HG03565 (cell line): ENCODE measurements at regions not wholly inside any gene's neighbourhood (a gene's known extent, or its start where the extent isn't known, plus 50 kb on each side); places are given as distances from the start of the nearest gene placed in this dataset.
A peak's percentile ranks its signal among the peaks of the same experiment; 100 is the strongest.

Experiments used
- ATAC-seq: cut with Tn5 transposase; IDR thresholded peaks from one replicate; pipeline ENCODE4 v1.9.1; 2021; ENCODE audit warnings: mild to moderate bottlenecking, moderate library complexity; ENCODE audit not compliant: unreplicated experiment

DNA sequence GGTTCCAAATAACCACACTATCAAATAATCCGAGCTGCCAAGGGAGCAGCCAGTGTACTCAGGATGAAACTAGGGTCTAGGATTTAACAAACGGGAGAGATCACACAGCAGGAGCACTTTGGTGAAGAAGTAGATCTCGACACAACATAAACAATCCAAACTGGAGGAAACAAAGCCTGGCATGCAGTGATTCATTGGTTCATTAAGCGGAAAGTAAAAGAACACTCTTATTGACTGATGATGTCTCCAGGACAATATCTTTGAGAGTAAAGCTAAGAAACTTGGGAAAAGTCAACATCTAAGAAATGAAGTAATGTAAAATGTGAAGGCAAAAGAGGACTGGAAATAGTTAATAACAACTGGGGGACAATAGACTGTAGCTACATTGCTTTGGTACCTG lies 1478.3 kb upstream of the CDH9 start:
- ATAC-seq, result no peak

- ATAC-seq, result no peak
Observed at GRCh38 chr5:28512648-28513047, 1474.3 kb upstream of the CDH9 start.

DNA sequence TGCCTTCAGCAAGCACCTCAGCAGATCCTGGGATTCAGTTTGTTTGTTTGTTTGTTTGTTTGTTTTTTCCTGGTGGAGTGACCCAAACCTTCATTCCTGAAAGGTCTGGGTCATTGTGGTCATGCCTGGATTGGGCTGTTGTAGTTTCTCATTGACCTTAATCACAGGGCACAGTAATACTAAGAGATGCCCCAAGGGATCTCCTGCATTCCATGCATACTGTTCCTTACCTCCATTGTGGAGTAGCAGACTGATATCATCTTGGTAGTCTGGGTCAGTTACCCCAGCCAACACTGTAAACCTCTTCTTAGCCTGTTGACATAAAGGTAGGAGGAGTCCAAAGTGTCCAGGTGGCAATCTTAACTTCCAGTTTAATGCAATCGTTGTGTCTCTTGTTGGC lies 1466.7 kb upstream of the CDH9 start:
- ATAC-seq, result no peak

- ATAC-seq, result no peak
Observed at GRCh38 chr5:28500511-28500910, 1462.1 kb upstream of the CDH9 start.

DNA sequence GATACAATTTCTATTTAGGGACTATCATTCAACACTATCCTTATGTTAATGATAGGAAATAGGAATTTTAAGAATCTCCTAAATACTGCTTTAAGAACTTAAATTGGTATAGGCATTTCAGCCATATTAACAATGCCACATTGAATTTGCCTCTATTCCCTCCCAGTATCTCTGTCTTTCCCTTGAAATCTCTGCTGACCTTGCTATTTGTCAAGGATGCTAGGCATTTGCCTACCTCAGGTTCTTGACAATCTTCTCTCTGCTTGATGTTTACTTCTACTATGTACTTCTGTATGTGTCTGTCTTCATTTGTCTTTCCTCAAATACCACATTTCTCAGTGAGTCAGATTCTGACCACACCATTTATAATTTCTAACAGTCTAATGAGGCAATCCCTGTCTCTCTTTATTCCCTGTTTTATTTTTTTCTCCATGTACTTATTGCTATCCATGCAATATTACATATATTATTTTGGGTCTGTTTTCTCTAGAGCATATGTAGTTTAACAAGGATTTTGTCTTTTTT lies 1461.4 kb upstream of the CDH9 start:
- no peak for ATAC-seq

DNA sequence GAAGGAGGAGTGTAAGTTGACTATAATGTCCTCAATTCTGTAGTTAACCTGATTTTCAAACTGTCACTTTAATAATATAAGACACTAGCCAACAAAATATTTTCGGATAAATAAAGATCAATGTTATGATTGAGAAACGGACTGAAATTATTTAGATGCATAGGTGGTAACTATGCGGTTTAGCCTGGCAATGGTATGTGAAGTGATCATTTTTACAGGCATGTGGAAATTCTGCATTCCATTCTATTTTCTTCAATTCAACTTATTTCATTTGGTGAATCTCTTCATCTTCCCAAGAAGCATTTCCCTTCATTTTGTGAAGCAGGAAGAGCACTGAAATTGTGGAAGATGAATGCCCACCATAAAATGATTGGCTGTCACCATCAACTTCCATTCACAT lies 1457.5 kb upstream of the CDH9 start:
- ATAC-seq, result no peak

GRCh38 chr5:28493456-28493855 lies 1455.1 kb upstream of the CDH9 start:
- no peak for ATAC-seq

- no peak for ATAC-seq
Observed at GRCh38 chr5:28488752-28489151, 1450.4 kb upstream of the CDH9 start.

DNA sequence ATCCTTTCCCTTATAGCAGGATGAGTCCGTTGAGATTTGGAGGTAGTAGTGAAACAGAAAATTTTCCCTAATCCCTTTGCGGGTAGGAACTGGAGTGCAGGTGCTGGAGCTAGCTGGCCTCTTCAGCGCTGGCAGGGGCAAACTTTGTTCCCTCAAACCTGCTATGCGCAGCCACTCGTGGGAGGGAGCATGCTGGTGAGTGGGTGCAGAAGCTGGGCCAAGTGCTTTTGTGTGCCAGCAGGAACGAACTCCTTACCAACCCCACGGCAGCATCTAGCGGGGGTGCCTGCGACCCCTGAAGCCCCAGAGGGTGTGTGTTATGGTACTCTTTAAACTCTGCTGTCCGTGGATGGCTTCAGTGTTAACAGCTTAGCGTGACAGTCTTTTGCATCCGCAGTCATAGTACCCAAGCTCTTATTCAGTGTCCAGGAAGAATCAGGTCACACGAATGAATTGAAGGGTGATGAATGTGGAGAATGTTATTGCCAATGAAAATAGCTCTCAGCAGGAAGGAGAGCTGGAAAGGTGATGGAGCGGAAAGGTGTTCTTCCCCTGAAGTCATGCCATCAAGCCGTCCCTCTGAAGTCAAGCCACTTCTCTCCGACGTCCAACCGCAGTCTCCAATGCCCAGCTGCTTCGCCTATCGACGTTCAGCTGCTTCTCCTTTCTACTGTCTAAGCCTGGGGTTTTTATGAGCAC lies 1445.1 kb upstream of the CDH9 start:
- no peak for ATAC-seq

- ATAC-seq, result no peak
Observed at GRCh38 chr5:28473531-28474107, 1435.2 kb upstream of the CDH9 start.

DNA sequence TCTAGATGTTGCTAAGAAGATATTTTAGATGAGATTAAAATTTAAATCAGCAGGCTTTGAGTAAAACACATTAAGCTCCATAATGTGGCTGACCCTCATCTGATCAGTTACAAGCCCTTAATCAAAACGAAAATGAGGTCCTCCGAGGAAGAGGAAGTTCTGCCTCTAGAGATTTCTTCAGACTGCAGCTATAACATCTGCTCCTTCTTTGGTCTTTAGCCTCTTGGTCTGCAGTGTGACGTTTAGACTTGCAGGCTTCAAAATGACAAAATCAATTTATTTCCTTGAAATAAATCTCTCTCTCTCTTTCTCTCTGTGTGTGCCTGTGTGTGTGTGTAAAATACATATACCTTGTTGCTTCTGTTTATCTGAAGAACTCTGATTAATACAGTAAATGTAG lies 1429.8 kb upstream of the CDH9 start:
- ATAC-seq, result peak; percentile 73

DNA sequence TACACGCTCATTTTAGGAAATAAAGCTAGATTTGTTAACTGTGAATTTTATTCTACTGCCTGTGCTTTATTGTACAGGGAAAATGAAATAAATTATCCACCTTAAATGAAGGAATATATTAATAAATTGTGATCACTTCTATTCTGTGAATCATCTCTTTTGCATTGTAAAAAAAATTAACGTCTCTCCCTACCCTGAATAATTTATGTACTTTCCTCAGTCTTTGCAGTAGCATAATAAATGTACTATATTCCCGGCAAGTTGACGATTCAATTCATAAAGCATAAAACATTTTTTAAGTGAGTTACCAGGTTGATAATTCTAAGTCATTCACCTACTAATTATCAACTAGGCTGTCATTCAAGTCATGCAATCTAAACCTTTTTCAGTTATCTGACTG lies 1425.3 kb upstream of the CDH9 start:
- ATAC-seq, result no peak

DNA sequence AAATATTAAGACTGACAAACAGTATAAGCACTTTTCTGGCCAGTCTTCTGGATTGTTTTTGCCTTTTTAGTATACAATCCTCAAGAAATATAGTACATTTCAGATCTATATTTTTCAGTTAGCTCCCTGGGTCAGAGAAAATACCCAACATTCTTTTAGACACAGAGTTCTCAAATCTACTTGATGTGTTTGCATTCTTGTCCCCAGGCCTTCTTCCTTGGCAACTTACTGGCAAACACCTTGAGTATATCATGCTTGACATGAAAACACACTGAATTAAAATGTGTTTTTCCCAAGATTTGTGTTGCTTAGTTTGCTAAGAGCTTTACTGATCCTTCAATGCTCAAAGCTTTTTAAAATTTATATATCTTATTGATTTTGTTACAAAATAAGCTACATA lies 1413.1 kb upstream of the CDH9 start:
- no peak for ATAC-seq

DNA sequence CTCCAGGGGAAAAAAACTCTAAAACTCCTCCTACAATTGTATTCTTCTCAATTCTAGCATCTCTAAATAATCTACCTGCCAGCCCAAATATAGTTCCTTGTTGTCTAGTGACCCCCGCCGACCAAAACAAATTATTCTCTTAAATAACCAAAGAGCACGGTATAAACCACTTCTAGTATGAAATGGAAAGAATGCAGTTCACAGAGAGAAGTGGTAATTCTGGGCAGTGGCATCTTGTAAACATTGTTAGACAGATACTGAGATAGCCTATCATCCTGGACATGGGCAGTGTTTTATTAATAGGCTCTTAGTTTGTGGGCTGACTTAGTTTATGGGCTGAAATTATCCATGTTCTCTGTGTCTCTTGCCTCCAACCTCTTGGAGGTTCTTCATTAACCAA lies 1412.6 kb upstream of the CDH9 start:
- no peak for ATAC-seq

DNA sequence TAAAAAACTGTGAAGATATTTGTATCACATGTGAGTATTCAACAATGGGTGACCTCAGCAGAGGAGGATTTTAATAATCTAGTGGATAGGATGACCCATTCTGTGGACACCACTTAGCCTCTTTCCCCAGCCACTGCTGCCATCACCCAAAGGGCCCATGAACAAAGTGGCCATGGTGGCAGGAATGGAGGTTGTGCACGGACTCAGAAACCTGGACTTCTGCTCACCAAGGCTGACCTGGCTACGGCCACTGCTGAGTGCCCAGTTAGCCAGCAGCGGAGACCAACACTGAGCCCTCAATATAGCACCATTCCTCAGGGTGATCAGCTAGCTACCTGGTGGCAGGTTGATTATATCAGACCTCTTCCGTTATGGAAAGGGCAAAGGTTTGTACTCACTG lies 1410.4 kb upstream of the CDH9 start:
- ATAC-seq, result no peak

GRCh38 chr5:28430565-28431178 lies 1392.3 kb upstream of the CDH9 start:
- ATAC-seq, result no peak

GRCh38 chr5:28421141-28421540 lies 1382.8 kb upstream of the CDH9 start:
- ATAC-seq, result no peak

DNA sequence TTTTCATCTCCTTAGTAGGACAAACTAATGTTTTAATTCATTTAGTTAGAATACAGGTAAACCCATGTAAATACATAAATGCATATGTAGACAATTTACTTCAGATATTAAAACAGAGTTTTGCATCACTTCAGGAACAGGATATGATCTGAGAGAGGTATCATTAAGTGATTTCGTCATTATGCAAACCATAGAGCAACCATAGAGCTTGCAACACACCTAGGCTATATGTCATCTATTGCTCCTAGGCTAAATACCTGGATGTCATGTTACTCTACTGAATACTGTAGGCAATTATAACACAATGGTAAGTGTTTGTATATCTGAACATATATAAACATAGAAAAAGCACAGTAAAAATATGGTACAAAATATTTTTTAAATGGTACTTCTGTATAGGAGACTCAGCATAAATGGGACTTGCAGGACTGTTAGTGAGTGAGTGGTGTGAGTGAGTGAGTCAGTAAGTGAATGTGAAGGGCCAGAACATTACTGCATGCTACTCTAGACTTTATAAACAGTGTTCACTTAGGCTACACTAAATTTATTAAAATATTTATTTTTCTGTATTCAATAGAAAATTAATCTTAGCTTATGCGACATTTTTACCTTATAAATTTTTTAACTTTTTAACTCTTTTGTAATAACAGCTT lies 1377.5 kb upstream of the CDH9 start:
- no peak for ATAC-seq

DNA sequence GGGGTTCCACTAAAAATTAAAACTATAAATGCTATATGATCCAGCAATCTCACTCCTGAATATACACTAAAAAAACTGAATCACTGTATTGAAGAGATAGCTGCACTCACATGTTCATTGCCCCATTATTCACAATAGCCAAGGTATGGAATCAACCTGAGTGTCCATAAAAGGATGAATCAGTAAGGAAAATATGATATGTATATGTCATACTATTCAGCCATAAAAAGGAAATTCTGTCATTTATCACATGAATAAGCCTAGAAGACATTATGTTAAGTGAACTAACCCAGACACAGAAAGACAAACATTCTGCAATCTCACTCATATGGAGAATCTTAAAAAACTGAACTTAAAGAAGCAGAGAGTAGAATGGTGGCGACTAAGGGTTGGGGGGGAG lies 1376.2 kb upstream of the CDH9 start:
- no peak for ATAC-seq

- ATAC-seq, result no peak
Observed at GRCh38 chr5:28408651-28409050, 1370.3 kb upstream of the CDH9 start.

GRCh38 chr5:28408186-28408585 lies 1369.8 kb upstream of the CDH9 start:
- no peak for ATAC-seq
